ENCODE measurements at regions not wholly inside any gene's neighbourhood (a gene's known extent, or its start where the extent isn't known, plus 50 kb on each side); places are given as distances from the start of the nearest gene placed in this dataset.

DNA sequence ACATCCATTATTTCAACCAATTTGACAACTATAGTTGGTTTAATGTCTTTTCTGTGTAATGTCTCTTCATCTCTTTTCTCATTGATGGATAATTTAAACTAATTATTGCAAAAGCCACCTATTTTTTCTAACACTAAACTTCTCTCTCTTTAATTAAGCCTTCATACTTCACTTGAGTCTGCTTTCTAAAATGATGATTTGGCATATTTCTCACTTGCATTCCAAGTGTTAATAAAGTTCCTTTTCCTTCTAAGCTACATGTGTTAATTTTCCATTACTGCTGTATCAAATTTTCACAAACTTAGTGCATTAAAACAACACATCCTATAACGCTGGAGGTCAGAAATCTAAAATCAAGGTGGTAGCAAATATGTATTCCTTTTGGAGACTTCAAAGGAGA lies 1743.8 kb upstream of the PCDH7 start:
- DNase-seq (ENCODE audit: low read depth in 2 of 2) = no peak
- H3K27ac ChIP-seq (ENCODE audit: insufficient read depth, low read length) = no peak overlapping the region
- H3K4me3 ChIP-seq (replicated peaks in 1 of 4; ENCODE audit: control extremely low read depth in 1 of 4, insufficient read depth in 1 of 4, low read depth in 3 of 4, low read length in 4 of 4) = no peak overlapping the region
- H3K4me2 ChIP-seq (ENCODE audit: extremely low read depth, insufficient read depth, low read length) = no peak overlapping the region
- no peaks in the 10 kb centered on the region for H3K79me2 ChIP-seq (ENCODE audit: control insufficient read depth, insufficient read depth, low read length)
- TF ChIP-seq, protein P1, sequence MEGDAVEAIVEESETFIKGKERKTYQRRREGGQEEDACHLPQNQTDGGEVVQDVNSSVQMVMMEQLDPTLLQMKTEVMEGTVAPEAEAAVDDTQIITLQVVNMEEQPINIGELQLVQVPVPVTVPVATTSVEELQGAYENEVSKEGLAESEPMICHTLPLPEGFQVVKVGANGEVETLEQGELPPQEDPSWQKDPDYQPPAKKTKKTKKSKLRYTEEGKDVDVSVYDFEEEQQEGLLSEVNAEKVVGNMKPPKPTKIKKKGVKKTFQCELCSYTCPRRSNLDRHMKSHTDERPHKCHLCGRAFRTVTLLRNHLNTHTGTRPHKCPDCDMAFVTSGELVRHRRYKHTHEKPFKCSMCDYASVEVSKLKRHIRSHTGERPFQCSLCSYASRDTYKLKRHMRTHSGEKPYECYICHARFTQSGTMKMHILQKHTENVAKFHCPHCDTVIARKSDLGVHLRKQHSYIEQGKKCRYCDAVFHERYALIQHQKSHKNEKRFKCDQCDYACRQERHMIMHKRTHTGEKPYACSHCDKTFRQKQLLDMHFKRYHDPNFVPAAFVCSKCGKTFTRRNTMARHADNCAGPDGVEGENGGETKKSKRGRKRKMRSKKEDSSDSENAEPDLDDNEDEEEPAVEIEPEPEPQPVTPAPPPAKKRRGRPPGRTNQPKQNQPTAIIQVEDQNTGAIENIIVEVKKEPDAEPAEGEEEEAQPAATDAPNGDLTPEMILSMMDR (conservative IDR thresholded peaks at IDR 0.05 in 1 of 2, IDR thresholded peaks at IDR 0.05 in 1 of 2; ENCODE audit: low read depth in 1 of 2, low read length in 2 of 2) = no peak
- no peak for TF ChIP-seq EZH2 (IDR thresholded peaks at IDR 0.05; ENCODE audit: low read length, missing control alignments)
- no peaks in the 10 kb centered on the region for H4K20me1 ChIP-seq (ENCODE audit: control insufficient read depth, extremely low read depth, insufficient read depth, low read length)
- H2AFZ ChIP-seq (ENCODE audit: low read length) = no peak overlapping the region
- H3K36me3 ChIP-seq (ENCODE audit: control insufficient read depth, insufficient read depth, low read length) = no peaks in the 10 kb centered on the region
- no peaks in the 10 kb centered on the region for H3K4me1 ChIP-seq (ENCODE audit: control insufficient read depth, extremely low read depth, insufficient read depth, low read length)
- H3K27me3 ChIP-seq (ENCODE audit: control insufficient read depth, insufficient read depth, low read length) = no peaks in the 10 kb centered on the region
- no peak overlapping the region for H3K9ac ChIP-seq (ENCODE audit: insufficient read depth, low read length)
- no peaks in the 10 kb centered on the region for H3K9me3 ChIP-seq (ENCODE audit: control insufficient read depth, insufficient read depth, low read depth, low read length)

DNA sequence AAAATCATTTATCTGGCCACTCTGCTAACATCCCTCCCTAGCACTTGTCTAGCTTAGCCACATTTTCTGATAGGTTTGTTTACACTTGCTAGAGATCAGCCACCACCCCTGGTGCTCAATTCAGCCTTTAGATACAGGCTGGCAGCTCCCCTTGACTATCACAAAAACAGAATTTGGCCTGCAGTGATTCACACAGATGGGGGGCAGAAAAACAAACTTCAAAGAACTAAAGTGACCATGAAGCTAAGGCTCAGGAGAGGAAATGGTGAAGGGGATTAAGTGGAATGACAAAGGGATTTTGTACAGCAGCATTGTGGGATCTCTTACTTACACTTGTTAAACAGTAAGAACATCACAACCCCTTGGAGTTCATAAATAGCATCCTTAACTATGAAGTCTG lies 1718.0 kb upstream of the PCDH7 start:
- Histone ChIP-seq H2AFZ (ENCODE audit: low read length) (no peak overlapping the region), H3K4me1 (ENCODE audit: control insufficient read depth, extremely low read depth, insufficient read depth, low read length) (no peaks in the 10 kb centered on the region), H3K9me3 (ENCODE audit: control insufficient read depth, insufficient read depth, low read depth, low read length) (no peaks in the 10 kb centered on the region), H3K4me3 (replicated peaks in 1 of 4; ENCODE audit: control extremely low read depth in 1 of 4, insufficient read depth in 1 of 4, low read depth in 3 of 4, low read length in 4 of 4) (no peak overlapping the region), H4K20me1 (ENCODE audit: control insufficient read depth, extremely low read depth, insufficient read depth, low read length) (no peaks in the 10 kb centered on the region), H3K79me2 (ENCODE audit: control insufficient read depth, insufficient read depth, low read length) (no peaks in the 10 kb centered on the region), H3K36me3 (ENCODE audit: control insufficient read depth, insufficient read depth, low read length) (no peaks in the 10 kb centered on the region), H3K4me2 (ENCODE audit: extremely low read depth, insufficient read depth, low read length) (no peak overlapping the region), H3K27me3 (ENCODE audit: control insufficient read depth, insufficient read depth, low read length) (no peaks in the 10 kb centered on the region), H3K9ac (ENCODE audit: insufficient read depth, low read length) (no peak overlapping the region), H3K27ac (ENCODE audit: insufficient read depth, low read length) (no peak overlapping the region)
- DNase-seq (ENCODE audit: low read depth in 2 of 2) = no peak
- no peak for TF ChIP-seq EZH2 (IDR thresholded peaks at IDR 0.05; ENCODE audit: low read length, missing control alignments)
- TF ChIP-seq, protein P1 (conservative IDR thresholded peaks at IDR 0.05 in 1 of 2, IDR thresholded peaks at IDR 0.05 in 1 of 2; ENCODE audit: low read depth in 1 of 2, low read length in 2 of 2) = no peak

DNA sequence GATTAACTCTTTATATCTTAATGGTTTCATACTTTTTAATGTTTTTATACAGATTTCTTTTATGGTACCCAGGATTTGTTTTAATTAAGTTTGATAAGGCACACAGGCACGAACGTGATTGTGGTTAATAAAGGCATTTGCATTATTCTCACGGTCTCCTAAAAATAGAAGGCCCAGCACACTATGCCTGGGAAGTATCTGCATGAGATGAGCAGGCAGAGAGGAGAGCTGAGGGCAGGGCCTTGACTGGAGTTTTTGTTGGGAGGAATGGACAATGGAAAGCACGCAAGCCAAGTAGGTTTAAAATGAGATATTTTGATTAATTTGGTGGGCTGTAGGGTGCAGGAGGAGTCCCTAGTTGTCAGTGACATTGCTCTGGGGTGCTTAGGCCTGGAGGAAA lies 1714.3 kb upstream of the PCDH7 start:
- TF ChIP-seq, protein P1 (conservative IDR thresholded peaks at IDR 0.05 in 1 of 2, IDR thresholded peaks at IDR 0.05 in 1 of 2; ENCODE audit: low read depth in 1 of 2, low read length in 2 of 2) = no peak
- TF ChIP-seq EZH2 (IDR thresholded peaks at IDR 0.05; ENCODE audit: low read length, missing control alignments) = no peak
- no peaks in the 10 kb centered on the region for H3K4me1 ChIP-seq (ENCODE audit: control insufficient read depth, extremely low read depth, insufficient read depth, low read length)
- H3K9ac ChIP-seq (ENCODE audit: insufficient read depth, low read length) = no peak overlapping the region
- no peak for DNase-seq (ENCODE audit: low read depth in 2 of 2)
- no peak overlapping the region for H2AFZ ChIP-seq (ENCODE audit: low read length)
- H3K9me3 ChIP-seq (ENCODE audit: control insufficient read depth, insufficient read depth, low read depth, low read length) = no peaks in the 10 kb centered on the region
- H3K27me3 ChIP-seq (ENCODE audit: control insufficient read depth, insufficient read depth, low read length) = no peaks in the 10 kb centered on the region
- no peak overlapping the region for H3K27ac ChIP-seq (ENCODE audit: insufficient read depth, low read length)
- no peak overlapping the region for H3K4me2 ChIP-seq (ENCODE audit: extremely low read depth, insufficient read depth, low read length)
- H3K4me3 ChIP-seq (replicated peaks in 1 of 4; ENCODE audit: control extremely low read depth in 1 of 4, insufficient read depth in 1 of 4, low read depth in 3 of 4, low read length in 4 of 4) = no peak overlapping the region
- H3K79me2 ChIP-seq (ENCODE audit: control insufficient read depth, insufficient read depth, low read length) = no peaks in the 10 kb centered on the region
- H4K20me1 ChIP-seq (ENCODE audit: control insufficient read depth, extremely low read depth, insufficient read depth, low read length) = no peaks in the 10 kb centered on the region
- H3K36me3 ChIP-seq (ENCODE audit: control insufficient read depth, insufficient read depth, low read length) = no peaks in the 10 kb centered on the region

Measured in fibroblast of lung (primary cell).